ENCODE measurements at regions not wholly inside any gene's neighbourhood (a gene's known extent, or its start where the extent isn't known, plus 50 kb on each side); places are given as distances from the start of the nearest gene placed in this dataset.

GRCh38 chr1:117699953-117700352, 94.1 kb downstream of the TENT5C start:
- TF ChIP-seq ZSCAN32 (CRISPR knock-in tag; IDR thresholded peaks at IDR 0.05) (no peak), CTCF (IDR thresholded peaks at IDR 0.05 in 2 of 3, conservative IDR thresholded peaks at IDR 0.05 in 1 of 3; ENCODE audit: insufficient read depth in 2 of 3, low read depth in 1 of 3, low read length in 3 of 3) (no peak), JUND (IDR thresholded peaks at IDR 0.05; ENCODE audit: borderline replicate concordance, low read depth, low read length) (no peak), JUND (tag; IDR thresholded peaks at IDR 0.05; ENCODE audit: borderline replicate concordance, low read depth, low read length) (no peak), EZH2 (IDR thresholded peaks at IDR 0.05; ENCODE audit: borderline replicate concordance, low read depth, low read length) (no peak), RNF219 (CRISPR knock-in tag; IDR thresholded peaks at IDR 0.05) (no peak), ZNF263 (CRISPR knock-in tag; IDR thresholded peaks at IDR 0.05; ENCODE audit: borderline replicate concordance) (no peak), TAF1 (IDR thresholded peaks at IDR 0.05; ENCODE audit: control insufficient read depth, extremely low read depth, insufficient read depth, low read length, severe bottlenecking) (no peak), POLR2A (conservative IDR thresholded peaks at IDR 0.05) (no peak), ARID3A (IDR thresholded peaks at IDR 0.05; ENCODE audit: borderline replicate concordance, low read depth, low read length) (no peak), ZBTB26 (CRISPR knock-in tag; IDR thresholded peaks at IDR 0.05) (no peak), KAT2B (IDR thresholded peaks at IDR 0.05; ENCODE audit: low read depth, low read length) (no peak), RERE (CRISPR knock-in tag; IDR thresholded peaks at IDR 0.05; ENCODE audit: borderline replicate concordance) (no peak), EGR1 (conservative IDR thresholded peaks at IDR 0.05) (no peak), ZNF699 (CRISPR knock-in tag; IDR thresholded peaks at IDR 0.05; ENCODE audit: insufficient replicate concordance) (no peak)
